GM23338 (cell line): ENCODE measurements at regions not wholly inside any gene's neighbourhood (a gene's known extent, or its start where the extent isn't known, plus 50 kb on each side); places are given as distances from the start of the nearest gene placed in this dataset.

ENCODE experiments used
- CTCF ChIP-seq, 2 experiments: fragments of 200-600 bp in 1 of 2; sonication (generic) in 1 of 2; conservative IDR thresholded peaks; 2 replicates each; pipeline versions ENCODE4 v1.5.1 to v1.6.1; 2016 to 2017; ENCODE audit warnings: antibody characterized with exemption in 2 of 2, low read depth in 2 of 2, mild to moderate bottlenecking in 2 of 2, moderate library complexity in 1 of 2
- EZH2 ChIP-seq: fragments of 200-600 bp; sonication (generic); IDR thresholded peaks from one replicate; pipeline ENCODE4 v1.8.0; 2017; ENCODE audit warnings: antibody characterized with exemption, mild to moderate bottlenecking, low read depth; ENCODE audit not compliant: unreplicated experiment
- NANOG ChIP-seq: IDR thresholded peaks from 2 replicates; pipeline ENCODE4 v1.6.1; 2016; ENCODE audit warnings: antibody characterized with exemption, borderline replicate concordance
- POLR2AphosphoS5 ChIP-seq: IDR thresholded peaks from 2 replicates; pipeline ENCODE4 v1.6.1; 2016; ENCODE audit warnings: antibody characterized with exemption, low read depth
- TF ChIP-seq, protein P1 (sequence below): IDR thresholded peaks from one replicate; pipeline ENCODE4 v1.6.1; 2018; ENCODE audit warnings: antibody characterized with exemption; ENCODE audit not compliant: unreplicated experiment
- TF ChIP-seq, protein P2 (sequence below): IDR thresholded peaks from 2 replicates; pipeline ENCODE4 v1.6.1; 2016; ENCODE audit warnings: antibody characterized with exemption

DNA sequence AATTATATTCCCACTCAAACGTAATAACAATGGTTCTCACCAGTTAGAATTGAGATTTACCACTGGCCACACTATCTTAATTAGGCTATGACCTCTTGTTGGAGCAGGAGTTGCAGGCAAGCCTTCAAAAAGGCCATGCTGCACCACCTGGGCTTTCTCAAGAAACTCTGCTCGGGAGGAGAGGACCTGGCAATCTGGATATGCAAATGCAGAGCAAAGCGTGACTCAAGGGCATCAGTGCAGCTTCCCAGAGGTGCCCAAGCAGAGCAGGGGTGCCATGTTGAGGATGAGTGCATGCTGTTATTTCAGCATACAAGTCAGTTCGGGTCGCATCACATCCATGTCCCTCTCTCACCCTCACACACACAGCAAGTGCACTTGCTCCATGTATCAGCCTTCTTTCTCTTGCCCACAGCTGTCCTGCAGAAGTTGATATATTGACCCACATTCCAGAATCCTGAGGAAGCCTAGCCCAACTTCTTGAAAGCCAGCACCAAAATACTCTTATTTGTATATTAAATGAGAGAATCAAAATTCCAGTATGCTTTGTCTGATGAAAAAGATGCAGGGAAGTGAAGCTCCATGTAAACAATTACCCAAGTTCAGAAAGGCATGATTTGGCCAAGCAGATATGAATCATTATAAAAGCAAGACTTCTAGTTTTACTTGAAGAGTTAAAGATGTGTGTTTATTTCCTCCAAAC lies 55.7 kb upstream of the IL6 start:
- TF ChIP-seq CTCF (conservative IDR thresholded peaks at IDR 0.05; ENCODE audit: low read depth in 2 of 2), result no peak
- no peak for TF ChIP-seq POLR2AphosphoS5
- TF ChIP-seq, protein P1, sequence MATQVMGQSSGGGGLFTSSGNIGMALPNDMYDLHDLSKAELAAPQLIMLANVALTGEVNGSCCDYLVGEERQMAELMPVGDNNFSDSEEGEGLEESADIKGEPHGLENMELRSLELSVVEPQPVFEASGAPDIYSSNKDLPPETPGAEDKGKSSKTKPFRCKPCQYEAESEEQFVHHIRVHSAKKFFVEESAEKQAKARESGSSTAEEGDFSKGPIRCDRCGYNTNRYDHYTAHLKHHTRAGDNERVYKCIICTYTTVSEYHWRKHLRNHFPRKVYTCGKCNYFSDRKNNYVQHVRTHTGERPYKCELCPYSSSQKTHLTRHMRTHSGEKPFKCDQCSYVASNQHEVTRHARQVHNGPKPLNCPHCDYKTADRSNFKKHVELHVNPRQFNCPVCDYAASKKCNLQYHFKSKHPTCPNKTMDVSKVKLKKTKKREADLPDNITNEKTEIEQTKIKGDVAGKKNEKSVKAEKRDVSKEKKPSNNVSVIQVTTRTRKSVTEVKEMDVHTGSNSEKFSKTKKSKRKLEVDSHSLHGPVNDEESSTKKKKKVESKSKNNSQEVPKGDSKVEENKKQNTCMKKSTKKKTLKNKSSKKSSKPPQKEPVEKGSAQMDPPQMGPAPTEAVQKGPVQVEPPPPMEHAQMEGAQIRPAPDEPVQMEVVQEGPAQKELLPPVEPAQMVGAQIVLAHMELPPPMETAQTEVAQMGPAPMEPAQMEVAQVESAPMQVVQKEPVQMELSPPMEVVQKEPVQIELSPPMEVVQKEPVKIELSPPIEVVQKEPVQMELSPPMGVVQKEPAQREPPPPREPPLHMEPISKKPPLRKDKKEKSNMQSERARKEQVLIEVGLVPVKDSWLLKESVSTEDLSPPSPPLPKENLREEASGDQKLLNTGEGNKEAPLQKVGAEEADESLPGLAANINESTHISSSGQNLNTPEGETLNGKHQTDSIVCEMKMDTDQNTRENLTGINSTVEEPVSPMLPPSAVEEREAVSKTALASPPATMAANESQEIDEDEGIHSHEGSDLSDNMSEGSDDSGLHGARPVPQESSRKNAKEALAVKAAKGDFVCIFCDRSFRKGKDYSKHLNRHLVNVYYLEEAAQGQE, result no peak
- TF ChIP-seq NANOG, result no peak
- TF ChIP-seq EZH2, result no peak
- TF ChIP-seq, protein P2, sequence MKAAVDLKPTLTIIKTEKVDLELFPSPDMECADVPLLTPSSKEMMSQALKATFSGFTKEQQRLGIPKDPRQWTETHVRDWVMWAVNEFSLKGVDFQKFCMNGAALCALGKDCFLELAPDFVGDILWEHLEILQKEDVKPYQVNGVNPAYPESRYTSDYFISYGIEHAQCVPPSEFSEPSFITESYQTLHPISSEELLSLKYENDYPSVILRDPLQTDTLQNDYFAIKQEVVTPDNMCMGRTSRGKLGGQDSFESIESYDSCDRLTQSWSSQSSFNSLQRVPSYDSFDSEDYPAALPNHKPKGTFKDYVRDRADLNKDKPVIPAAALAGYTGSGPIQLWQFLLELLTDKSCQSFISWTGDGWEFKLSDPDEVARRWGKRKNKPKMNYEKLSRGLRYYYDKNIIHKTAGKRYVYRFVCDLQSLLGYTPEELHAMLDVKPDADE, result no peak
